ENCODE measurements at regions not wholly inside any gene's neighbourhood (a gene's known extent, or its start where the extent isn't known, plus 50 kb on each side); places are given as distances from the start of the nearest gene placed in this dataset.

- no peak overlapping the region for H3K4me3 Mint-ChIP-seq
- no peak for DNase-seq (ENCODE audit: low spot score)
Observed at GRCh38 chr6:19037607-19038006, 650.5 kb downstream of the RNF144B start.

GRCh38 chr6:19039287-19039686 lies 652.1 kb downstream of the RNF144B start:
- H3K27me3 Mint-ChIP-seq = no peaks in the 10 kb centered on the region
- ATAC-seq (no peak), DNase-seq (ENCODE audit: low spot score) (no peak)
- no peaks in the 10 kb centered on the region for H3K36me3 Mint-ChIP-seq
- no peaks in the 10 kb centered on the region for H3K4me1 Mint-ChIP-seq (ENCODE audit: low read depth in 2 of 2)
- H3K4me3 Mint-ChIP-seq = no peak overlapping the region
- H3K9me3 Mint-ChIP-seq = no peaks in the 10 kb centered on the region
- H3K27ac Mint-ChIP-seq = no peak overlapping the region

More at GRCh38 chr6:19037607-19038006, 650.5 kb downstream of the RNF144B start:
- no peaks in the 10 kb centered on the region for H3K27me3 Mint-ChIP-seq
- ATAC-seq = no peak
- H3K4me1 Mint-ChIP-seq (ENCODE audit: low read depth in 2 of 2) = no peaks in the 10 kb centered on the region
- no peaks in the 10 kb centered on the region for H3K9me3 Mint-ChIP-seq
- no peak overlapping the region for H3K27ac Mint-ChIP-seq
- no peaks in the 10 kb centered on the region for H3K36me3 Mint-ChIP-seq

- Mint-ChIP-seq H3K27me3 (no peaks in the 10 kb centered on the region), H3K4me3 (no peak overlapping the region), H3K27ac (no peak overlapping the region), H3K9me3 (no peaks in the 10 kb centered on the region), H3K4me1 (ENCODE audit: low read depth in 2 of 2) (no peaks in the 10 kb centered on the region), H3K36me3 (no peaks in the 10 kb centered on the region)
- ATAC-seq = no peak
- no peak for DNase-seq (ENCODE audit: low spot score)
Observed at GRCh38 chr6:19041906-19042305, 654.8 kb downstream of the RNF144B start.

GRCh38 chr6:19042420-19042819 lies 655.3 kb downstream of the RNF144B start:
- Mint-ChIP-seq H3K36me3 (no peaks in the 10 kb centered on the region), H3K4me3 (no peak overlapping the region), H3K27me3 (no peaks in the 10 kb centered on the region), H3K9me3 (no peaks in the 10 kb centered on the region), H3K4me1 (ENCODE audit: low read depth in 2 of 2) (no peaks in the 10 kb centered on the region), H3K27ac (no peak overlapping the region)
- ATAC-seq (no peak), DNase-seq (ENCODE audit: low spot score) (no peak)

- Mint-ChIP-seq H3K4me1 (ENCODE audit: low read depth in 2 of 2) (no peaks in the 10 kb centered on the region), H3K27ac (no peak overlapping the region), H3K9me3 (peaks cover 15% of the 10 kb centered on the region), H3K4me3 (no peak overlapping the region), H3K36me3 (no peaks in the 10 kb centered on the region), H3K27me3 (no peaks in the 10 kb centered on the region)
- DNase-seq (ENCODE audit: low spot score) = no peak
- no peak for ATAC-seq
Observed at GRCh38 chr6:19050765-19051164, 663.6 kb downstream of the RNF144B start.

GRCh38 chr6:19052219-19052618 lies 665.1 kb downstream of the RNF144B start:
- no peaks in the 10 kb centered on the region for H3K36me3 Mint-ChIP-seq
- no peaks in the 10 kb centered on the region for H3K4me1 Mint-ChIP-seq (ENCODE audit: low read depth in 2 of 2)
- no peak for DNase-seq (ENCODE audit: low spot score)

GRCh38 chr6:19059102-19059501 lies 672.0 kb downstream of the RNF144B start:
- Mint-ChIP-seq H3K4me3 (no peak overlapping the region), H3K4me1 (ENCODE audit: low read depth in 2 of 2) (no peaks in the 10 kb centered on the region), H3K36me3 (no peaks in the 10 kb centered on the region), H3K27ac (no peak overlapping the region), H3K9me3 (peaks cover 11% of the 10 kb centered on the region), H3K27me3 (no peaks in the 10 kb centered on the region)
- DNase-seq (ENCODE audit: low spot score) = no peak
- no peak for ATAC-seq

More at GRCh38 chr6:19052219-19052618, 665.1 kb downstream of the RNF144B start:
- Mint-ChIP-seq H3K27ac (no peak overlapping the region), H3K4me3 (no peak overlapping the region), H3K9me3 (peaks cover 18% of the 10 kb centered on the region), H3K27me3 (no peaks in the 10 kb centered on the region)
- ATAC-seq = no peak

GRCh38 chr6:19067165-19067564 lies 680.0 kb downstream of the RNF144B start:
- Mint-ChIP-seq H3K36me3 (peaks cover 11% of the 10 kb centered on the region), H3K4me3 (no peak overlapping the region), H3K4me1 (ENCODE audit: low read depth in 2 of 2) (no peaks in the 10 kb centered on the region), H3K27ac (no peak overlapping the region), H3K27me3 (no peaks in the 10 kb centered on the region), H3K9me3 (peaks cover 21% of the 10 kb centered on the region)
- no peak for ATAC-seq
- no peak for DNase-seq (ENCODE audit: low spot score)

- H3K27ac Mint-ChIP-seq = no peak overlapping the region
- no peaks in the 10 kb centered on the region for H3K4me1 Mint-ChIP-seq (ENCODE audit: low read depth in 2 of 2)
- no peak for DNase-seq (ENCODE audit: low spot score)
- H3K9me3 Mint-ChIP-seq = peaks cover 24% of the 10 kb centered on the region
- no peak overlapping the region for H3K4me3 Mint-ChIP-seq
- H3K36me3 Mint-ChIP-seq = peaks cover 11% of the 10 kb centered on the region
- no peaks in the 10 kb centered on the region for H3K27me3 Mint-ChIP-seq
- no peak for ATAC-seq
Observed at GRCh38 chr6:19070520-19070919, 683.4 kb downstream of the RNF144B start.

- no peaks in the 10 kb centered on the region for H3K4me1 Mint-ChIP-seq (ENCODE audit: low read depth in 2 of 2)
- no peak overlapping the region for H3K4me3 Mint-ChIP-seq
- H3K9me3 Mint-ChIP-seq = peaks cover 21% of the 10 kb centered on the region
- no peak for DNase-seq (ENCODE audit: low spot score)
- no peaks in the 10 kb centered on the region for H3K36me3 Mint-ChIP-seq
- no peak overlapping the region for H3K27ac Mint-ChIP-seq
- ATAC-seq = no peak
- H3K27me3 Mint-ChIP-seq = no peaks in the 10 kb centered on the region
Observed at GRCh38 chr6:19083801-19084200, 696.7 kb downstream of the RNF144B start.

- H3K27ac Mint-ChIP-seq = no peak overlapping the region
- H3K27me3 Mint-ChIP-seq = no peaks in the 10 kb centered on the region
- no peak overlapping the region for H3K4me3 Mint-ChIP-seq
- no peaks in the 10 kb centered on the region for H3K4me1 Mint-ChIP-seq (ENCODE audit: low read depth in 2 of 2)
- no peak for ATAC-seq
- DNase-seq (ENCODE audit: low spot score) = no peak
- peaks cover 24% of the 10 kb centered on the region for H3K9me3 Mint-ChIP-seq
- no peaks in the 10 kb centered on the region for H3K36me3 Mint-ChIP-seq
Observed at GRCh38 chr6:19086480-19086879, 699.3 kb downstream of the RNF144B start.

GRCh38 chr6:19087296-19087695 lies 700.1 kb downstream of the RNF144B start:
- H3K27ac Mint-ChIP-seq = no peak overlapping the region
- H3K4me1 Mint-ChIP-seq (ENCODE audit: low read depth in 2 of 2) = no peaks in the 10 kb centered on the region
- no peaks in the 10 kb centered on the region for H3K27me3 Mint-ChIP-seq
- H3K4me3 Mint-ChIP-seq = no peak overlapping the region
- ATAC-seq = no peak
- peaks cover 25% of the 10 kb centered on the region for H3K9me3 Mint-ChIP-seq
- no peaks in the 10 kb centered on the region for H3K36me3 Mint-ChIP-seq
- DNase-seq (ENCODE audit: low spot score) = no peak

- ATAC-seq = no peak
Observed at GRCh38 chr6:19087897-19088296, 700.7 kb downstream of the RNF144B start.

GRCh38 chr6:19100752-19101151 lies 713.6 kb downstream of the RNF144B start:
- ATAC-seq (no peak), DNase-seq (ENCODE audit: low spot score) (no peak)
- no peak overlapping the region for H3K27ac Mint-ChIP-seq
- no peaks in the 10 kb centered on the region for H3K27me3 Mint-ChIP-seq
- no peak overlapping the region for H3K4me3 Mint-ChIP-seq
- H3K9me3 Mint-ChIP-seq = peaks cover 8% of the 10 kb centered on the region
- H3K4me1 Mint-ChIP-seq (ENCODE audit: low read depth in 2 of 2) = no peaks in the 10 kb centered on the region
- no peaks in the 10 kb centered on the region for H3K36me3 Mint-ChIP-seq

More at GRCh38 chr6:19087897-19088296, 700.7 kb downstream of the RNF144B start:
- no peaks in the 10 kb centered on the region for H3K4me1 Mint-ChIP-seq (ENCODE audit: low read depth in 2 of 2)
- H3K27me3 Mint-ChIP-seq = no peaks in the 10 kb centered on the region
- peaks cover 28% of the 10 kb centered on the region for H3K9me3 Mint-ChIP-seq
- no peak for DNase-seq (ENCODE audit: low spot score)
- no peaks in the 10 kb centered on the region for H3K36me3 Mint-ChIP-seq
- H3K4me3 Mint-ChIP-seq = no peak overlapping the region
- no peak overlapping the region for H3K27ac Mint-ChIP-seq

GRCh38 chr6:19102936-19103335 lies 715.8 kb downstream of the RNF144B start:
- Mint-ChIP-seq H3K36me3 (no peaks in the 10 kb centered on the region), H3K4me1 (ENCODE audit: low read depth in 2 of 2) (no peaks in the 10 kb centered on the region), H3K9me3 (peaks cover 11% of the 10 kb centered on the region), H3K4me3 (no peak overlapping the region), H3K27ac (no peak overlapping the region), H3K27me3 (no peaks in the 10 kb centered on the region)
- DNase-seq (ENCODE audit: low spot score) (no peak), ATAC-seq (no peak)
